ENCODE measurements at regions not wholly inside any gene's neighbourhood (a gene's known extent, or its start where the extent isn't known, plus 50 kb on each side); places are given as distances from the start of the nearest gene placed in this dataset.

- H3K9me3 Mint-ChIP-seq (ENCODE audit: unreplicated experiment) = no peaks in the 10 kb centered on the region
- no peak for TF ChIP-seq CTCF (IDR thresholded peaks at IDR 0.05; ENCODE audit: partially characterized antibody, unreplicated experiment)
- no peak overlapping the region for H3K4me3 Mint-ChIP-seq (ENCODE audit: unreplicated experiment)
- no peak for DNase-seq
- no peaks in the 10 kb centered on the region for H3K36me3 Mint-ChIP-seq (ENCODE audit: unreplicated experiment)
- H3K27ac Mint-ChIP-seq (ENCODE audit: unreplicated experiment) = no peak overlapping the region
- no peaks in the 10 kb centered on the region for H3K4me1 Mint-ChIP-seq (ENCODE audit: low read depth, unreplicated experiment)
- H3K27me3 Mint-ChIP-seq (ENCODE audit: unreplicated experiment) = no peaks in the 10 kb centered on the region
Observed at GRCh38 chr21:28220680-28221079, 772.0 kb downstream of the LTN1 start.

- H3K4me3 Mint-ChIP-seq (ENCODE audit: unreplicated experiment) = no peak overlapping the region
- H3K27ac Mint-ChIP-seq (ENCODE audit: unreplicated experiment) = no peak overlapping the region
- no peak for TF ChIP-seq CTCF (IDR thresholded peaks at IDR 0.05; ENCODE audit: partially characterized antibody, unreplicated experiment)
- H3K9me3 Mint-ChIP-seq (ENCODE audit: unreplicated experiment) = no peaks in the 10 kb centered on the region
- no peaks in the 10 kb centered on the region for H3K36me3 Mint-ChIP-seq (ENCODE audit: unreplicated experiment)
- no peak for DNase-seq
- no peaks in the 10 kb centered on the region for H3K27me3 Mint-ChIP-seq (ENCODE audit: unreplicated experiment)
- H3K4me1 Mint-ChIP-seq (ENCODE audit: low read depth, unreplicated experiment) = no peaks in the 10 kb centered on the region
Observed at GRCh38 chr21:28216976-28217523, 775.6 kb downstream of the LTN1 start.

GRCh38 chr21:28215214-28215954 lies 777.3 kb downstream of the LTN1 start:
- H3K27ac Mint-ChIP-seq (ENCODE audit: unreplicated experiment) = no peak overlapping the region
- H3K9me3 Mint-ChIP-seq (ENCODE audit: unreplicated experiment) = no peaks in the 10 kb centered on the region
- no peaks in the 10 kb centered on the region for H3K36me3 Mint-ChIP-seq (ENCODE audit: unreplicated experiment)
- H3K4me3 Mint-ChIP-seq (ENCODE audit: unreplicated experiment) = no peak overlapping the region
- DNase-seq = no peak
- no peaks in the 10 kb centered on the region for H3K4me1 Mint-ChIP-seq (ENCODE audit: low read depth, unreplicated experiment)
- TF ChIP-seq CTCF (IDR thresholded peaks at IDR 0.05; ENCODE audit: partially characterized antibody, unreplicated experiment) = no peak
- H3K27me3 Mint-ChIP-seq (ENCODE audit: unreplicated experiment) = no peaks in the 10 kb centered on the region

- Mint-ChIP-seq H3K27me3 (ENCODE audit: unreplicated experiment) (no peaks in the 10 kb centered on the region), H3K36me3 (ENCODE audit: unreplicated experiment) (no peaks in the 10 kb centered on the region), H3K4me3 (ENCODE audit: unreplicated experiment) (no peak overlapping the region)
Observed at GRCh38 chr21:28214786-28215185, 777.9 kb downstream of the LTN1 start.

More at GRCh38 chr21:28214786-28215185, 777.9 kb downstream of the LTN1 start:
- no peak for TF ChIP-seq CTCF (IDR thresholded peaks at IDR 0.05; ENCODE audit: partially characterized antibody, unreplicated experiment)
- H3K27ac Mint-ChIP-seq (ENCODE audit: unreplicated experiment) = no peak overlapping the region
- DNase-seq = no peak
- H3K9me3 Mint-ChIP-seq (ENCODE audit: unreplicated experiment) = no peaks in the 10 kb centered on the region
- no peaks in the 10 kb centered on the region for H3K4me1 Mint-ChIP-seq (ENCODE audit: low read depth, unreplicated experiment)
